IMR-90 (cell line): ENCODE measurements at regions not wholly inside any gene's neighbourhood (a gene's known extent, or its start where the extent isn't known, plus 50 kb on each side); places are given as distances from the start of the nearest gene placed in this dataset.

Experiments
- BHLHE40 ChIP-seq: fragments of 150-350 bp; IDR thresholded peaks from 2 replicates; pipeline ENCODE4 v1.6.1; 2016; ENCODE audit warnings: mild to moderate bottlenecking, low read depth, low read length
- CEBPB ChIP-seq: IDR thresholded peaks from 2 replicates; pipeline ENCODE4 v1.6.1; 2012; ENCODE audit warnings: low read depth, low read length, improper control_type of control experiment
- CTCF ChIP-seq: conservative IDR thresholded peaks from 2 replicates; pipeline ENCODE4 v1.5.1; 2012; ENCODE audit warnings: mild to moderate bottlenecking, low read depth, low read length, improper control_type of control experiment
- ELK1 ChIP-seq: fragments of 150-350 bp; IDR thresholded peaks from 2 replicates; pipeline ENCODE4 v1.6.1; 2016; ENCODE audit warnings: low read depth, mild to moderate bottlenecking, low read length, moderate library complexity, borderline replicate concordance
- MAFK ChIP-seq: IDR thresholded peaks from 2 replicates; pipeline ENCODE4 v1.6.1; 2012; ENCODE audit warnings: low read depth, low read length, improper control_type of control experiment
- MAZ ChIP-seq: IDR thresholded peaks from 2 replicates; pipeline ENCODE4 v1.6.1; 2012; ENCODE audit warnings: low read depth, mild to moderate bottlenecking, low read length, improper control_type of control experiment, moderate library complexity, borderline replicate concordance
- MXI1 ChIP-seq: IDR thresholded peaks from 2 replicates; pipeline ENCODE4 v1.6.1; 2012; ENCODE audit warnings: low read depth, mild to moderate bottlenecking, low read length, moderate library complexity, borderline replicate concordance
- NFE2L2 ChIP-seq: fragments of 150-350 bp; IDR thresholded peaks from 2 replicates; pipeline ENCODE4 v1.6.1; 2016; ENCODE audit warnings: low read depth, mild to moderate bottlenecking, low read length
- POLR2A ChIP-seq: IDR thresholded peaks from 2 replicates; pipeline ENCODE4 v1.6.1; 2012; ENCODE audit warnings: mild to moderate bottlenecking, low read depth, low read length
- RAD21 ChIP-seq: IDR thresholded peaks from 2 replicates; pipeline ENCODE4 v1.6.1; 2012; ENCODE audit warnings: low read length, improper control_type of control experiment
- RCOR1 ChIP-seq: IDR thresholded peaks from 2 replicates; pipeline ENCODE4 v1.6.1; 2012; ENCODE audit warnings: mild to moderate bottlenecking, low read length, improper control_type of control experiment; ENCODE audit not compliant: insufficient replicate concordance
- SMC3 ChIP-seq: fragments of 150-350 bp; IDR thresholded peaks from 2 replicates; pipeline ENCODE4 v1.6.1; 2016; ENCODE audit warnings: low read depth, mild to moderate bottlenecking, antibody characterized with exemption, low read length, moderate library complexity
- USF2 ChIP-seq: fragments of 150-350 bp; IDR thresholded peaks from 2 replicates; pipeline ENCODE4 v1.6.1; 2017; ENCODE audit warnings: mild to moderate bottlenecking, antibody characterized with exemption, low read length, low read depth

GRCh38 chr13:59399513-59399912 lies 764.2 kb downstream of the DIAPH3 start:
- TF ChIP-seq MAZ (no peak), CTCF (no peak), BHLHE40 (no peak), POLR2A (no peak), ELK1 (no peak), MAFK (no peak), RCOR1 (no peak), SMC3 (no peak), RAD21 (no peak), MXI1 (no peak), USF2 (no peak), CEBPB (no peak), NFE2L2 (no peak)
